ENCODE measurements at regions not wholly inside any gene's neighbourhood (a gene's known extent, or its start where the extent isn't known, plus 50 kb on each side); places are given as distances from the start of the nearest gene placed in this dataset.

DNA sequence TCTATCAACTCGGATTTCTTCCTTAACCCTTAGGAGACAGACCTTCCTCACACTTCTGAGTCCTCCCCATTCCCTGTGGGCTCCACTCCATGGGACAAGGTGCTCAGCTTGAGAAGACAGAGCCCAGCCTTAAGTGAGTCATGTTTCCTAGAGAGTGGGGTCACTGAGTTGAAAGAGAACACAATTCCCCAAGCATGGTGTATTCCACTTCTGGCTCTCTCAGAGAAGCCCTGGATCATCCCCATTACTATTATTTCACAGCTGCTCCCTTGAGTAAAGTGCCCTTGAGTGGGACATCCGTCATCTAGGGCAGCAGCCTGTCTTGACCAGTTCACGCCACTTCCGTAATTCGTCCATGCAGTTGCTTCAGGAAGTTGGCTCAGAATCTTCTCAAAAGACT is 604.8 kb downstream of the BNC2 start:
- Mint-ChIP-seq H3K27ac (no peak overlapping the region), H3K4me1 (ENCODE audit: low read depth) (no peaks in the 10 kb centered on the region), H3K9me3 (no peaks in the 10 kb centered on the region), H3K4me3 (no peak overlapping the region), H3K36me3 (ENCODE audit: low read depth) (no peaks in the 10 kb centered on the region), H3K27me3 (no peaks in the 10 kb centered on the region)
- intact Hi-C loops (cut with DNase I, micrococcal nuclease) = no loop called here
- no peaks in the 10 kb centered on the region for H3K36me3 ChIP-seq (ENCODE audit: insufficient read depth, low read length)
- ChIA-PET POLR2A (no interaction called here), CTCF (no interaction called here)
- H3K4me1 ChIP-seq (ENCODE audit: insufficient read depth, low read length) = no peaks in the 10 kb centered on the region
- peaks cover 0 to 11% of the 10 kb centered on the region in 2 experiments for H3K9me3 ChIP-seq (ENCODE audit: control insufficient read depth in 1 of 2, insufficient read depth in 1 of 2, low read length in 2 of 2)
- H3K27me3 ChIP-seq (ENCODE audit: control insufficient read depth in 1 of 2, insufficient read depth in 2 of 2, low read length in 2 of 2) = no peaks in the 10 kb centered on the region
- DNase-seq = no peak
- no peak for TF ChIP-seq CTCF (IDR thresholded peaks at IDR 0.05)
- ATAC-seq (ENCODE audit: poor library complexity) = no peak
- no peak overlapping the region for H3K27ac ChIP-seq (ENCODE audit: low read depth in 1 of 2, low read length in 2 of 2)
- H3K4me3 ChIP-seq (ENCODE audit: low read length) = no peak overlapping the region

- no peaks in the 10 kb centered on the region for H3K36me3 Mint-ChIP-seq (ENCODE audit: low read depth)
- no peak for TF ChIP-seq CTCF (IDR thresholded peaks at IDR 0.05)
- POLR2A ChIA-PET = no interaction called here
- no peak overlapping the region for H3K27ac Mint-ChIP-seq
- H3K4me1 Mint-ChIP-seq (ENCODE audit: low read depth) = no peaks in the 10 kb centered on the region
- ATAC-seq (ENCODE audit: poor library complexity) (no peak), DNase-seq (no peak)
- no peaks in the 10 kb centered on the region for H3K4me1 ChIP-seq (ENCODE audit: insufficient read depth, low read length)
- no peaks in the 10 kb centered on the region for H3K27me3 ChIP-seq (ENCODE audit: control insufficient read depth in 1 of 2, insufficient read depth in 2 of 2, low read length in 2 of 2)
- no peak overlapping the region for H3K4me3 Mint-ChIP-seq
- no peak overlapping the region for H3K27ac ChIP-seq (ENCODE audit: low read depth in 1 of 2, low read length in 2 of 2)
- CTCF ChIA-PET = no interaction called here
- H3K36me3 ChIP-seq (ENCODE audit: insufficient read depth, low read length) = no peaks in the 10 kb centered on the region
- H3K9me3 ChIP-seq (ENCODE audit: control insufficient read depth in 1 of 2, insufficient read depth in 1 of 2, low read length in 2 of 2) = peaks cover 0 to 11% of the 10 kb centered on the region in 2 experiments
- intact Hi-C loops (cut with DNase I, micrococcal nuclease) = no loop called here
- no peaks in the 10 kb centered on the region for H3K27me3 Mint-ChIP-seq
- no peak overlapping the region for H3K4me3 ChIP-seq (ENCODE audit: low read length)
- H3K9me3 Mint-ChIP-seq = no peaks in the 10 kb centered on the region
Observed at GRCh38 chr9:16266648-16267276, 603.7 kb downstream of the BNC2 start.

- TF ChIP-seq CTCF (IDR thresholded peaks at IDR 0.05) = no peak
- Mint-ChIP-seq H3K9me3 (no peaks in the 10 kb centered on the region), H3K27me3 (no peaks in the 10 kb centered on the region), H3K4me1 (ENCODE audit: low read depth) (no peaks in the 10 kb centered on the region), H3K27ac (no peak overlapping the region), H3K36me3 (ENCODE audit: low read depth) (no peaks in the 10 kb centered on the region), H3K4me3 (no peak overlapping the region)
- Histone ChIP-seq H3K27me3 (ENCODE audit: control insufficient read depth in 1 of 2, insufficient read depth in 2 of 2, low read length in 2 of 2) (no peaks in the 10 kb centered on the region), H3K36me3 (ENCODE audit: insufficient read depth, low read length) (no peaks in the 10 kb centered on the region), H3K27ac (ENCODE audit: low read depth in 1 of 2, low read length in 2 of 2) (no peak overlapping the region), H3K4me1 (ENCODE audit: insufficient read depth, low read length) (no peaks in the 10 kb centered on the region), H3K4me3 (ENCODE audit: low read length) (no peak overlapping the region), H3K9me3 (ENCODE audit: control insufficient read depth in 1 of 2, insufficient read depth in 1 of 2, low read length in 2 of 2) (peaks cover 0 to 11% of the 10 kb centered on the region in 2 experiments)
- CTCF ChIA-PET = no interaction called here
- intact Hi-C loops (cut with DNase I, micrococcal nuclease) = no loop called here
- POLR2A ChIA-PET = no interaction called here
- DNase-seq (no peak), ATAC-seq (ENCODE audit: poor library complexity) (no peak)
Observed at GRCh38 chr9:16267281-16268066, 603.0 kb downstream of the BNC2 start.

All from CD4-positive, alpha-beta T cell (primary cell).